ENCODE measurements at regions not wholly inside any gene's neighbourhood (a gene's known extent, or its start where the extent isn't known, plus 50 kb on each side); places are given as distances from the start of the nearest gene placed in this dataset.
A peak's percentile ranks its signal among the peaks of the same experiment; 100 is the strongest.

GRCh38 chr3:11948331-11948730, 55.9 kb upstream of the SYN2 start:
- no peak for FAIRE-seq
- H3K4me3 ChIP-seq, result no peak overlapping the region

DNA sequence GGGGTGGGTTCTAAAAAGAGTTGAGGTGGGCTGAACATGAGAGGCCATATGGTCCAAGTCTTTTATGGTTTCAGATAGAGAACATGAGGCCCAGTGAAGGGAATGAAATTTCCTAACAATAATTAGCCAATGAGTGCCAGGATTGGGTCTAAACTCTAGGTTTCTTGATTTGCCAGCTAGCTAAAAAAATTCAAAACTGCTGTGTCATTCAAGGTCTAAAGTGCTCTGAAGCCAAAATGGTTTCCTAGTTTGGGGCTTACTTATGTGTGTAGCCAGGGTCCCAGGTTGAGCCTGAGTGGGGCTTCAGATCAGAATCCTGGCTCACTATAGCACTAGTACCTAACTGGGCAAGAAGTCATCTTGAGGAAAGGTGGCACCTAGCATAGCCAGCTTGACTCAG, 55.3 kb upstream of the SYN2 start:
- FAIRE-seq (no peak), DNase-seq (ENCODE audit: low read depth in 1 of 2, low spot score in 1 of 2) (no peak), ATAC-seq (no peak)
- ChIA-PET CTCF (no interaction called here), POLR2A (no interaction called here)
- Histone ChIP-seq H3K4me1 (no peaks in the 10 kb centered on the region), H3K4me3 (no peak overlapping the region), H3K27ac (no peak overlapping the region), H3K4me2 (no peak overlapping the region), H3K9me3 (no peaks in the 10 kb centered on the region)
- TF ChIP-seq PHF8 (IDR thresholded peaks at IDR 0.05; ENCODE audit: borderline replicate concordance, low read depth) (no peak), NFE2L2 (conservative IDR thresholded peaks at IDR 0.05; ENCODE audit: low read length) (0 out of 2 replicates have a peak, but pooled peaks have one; percentile 22), FOSB (CRISPR knock-in tag; IDR thresholded peaks at IDR 0.05) (no peak), ESRRA (IDR thresholded peaks at IDR 0.05; ENCODE audit: borderline replicate concordance, low read length) (no peak), NR3C1 (IDR thresholded peaks at IDR 0.05) (no peak), GATA3 (IDR thresholded peaks at IDR 0.05; ENCODE audit: borderline replicate concordance) (no peak), RAD21 (conservative IDR thresholded peaks at IDR 0.05 in 1 of 2, IDR thresholded peaks at IDR 0.05 in 1 of 2) (no peak), MAFK (IDR thresholded peaks at IDR 0.05; ENCODE audit: partially characterized antibody) (peak; percentile 67), MAZ (IDR thresholded peaks at IDR 0.05; ENCODE audit: borderline replicate concordance, low read depth, low read length) (no peak)
- TF ChIP-seq, protein P1, sequence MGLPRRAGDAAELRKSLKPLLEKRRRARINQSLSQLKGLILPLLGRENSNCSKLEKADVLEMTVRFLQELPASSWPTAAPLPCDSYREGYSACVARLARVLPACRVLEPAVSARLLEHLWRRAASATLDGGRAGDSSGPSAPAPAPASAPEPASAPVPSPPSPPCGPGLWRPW (IDR thresholded peaks at IDR 0.05), result no peak

More at GRCh38 chr3:11948331-11948730, 55.9 kb upstream of the SYN2 start:
- ChIA-PET POLR2A (no interaction called here), CTCF (interaction anchor here (0.7 to 1.2 kb wide), 2 partner anchors 8 to 17 kb away, joined by 3 read pairs; no protein-coding TSS in a partner anchor)
- no peak for DNase-seq (ENCODE audit: low read depth in 1 of 2, low spot score in 1 of 2)
- Histone ChIP-seq H3K4me1 (no peaks in the 10 kb centered on the region), H3K4me2 (no peak overlapping the region), H3K9me3 (no peaks in the 10 kb centered on the region), H3K27ac (no peak overlapping the region)
- ATAC-seq, result no peak
- 41% methylated on average over 3 of the region's 3 CpGs for WGBS (ENCODE audit: missing lambda C conversion rate)
- no peak for TF ChIP-seq NR3C1 (IDR thresholded peaks at IDR 0.05)
- no peak for TF ChIP-seq HOXB5 (CRISPR knock-in tag; IDR thresholded peaks at IDR 0.05)
- TF ChIP-seq, protein P2, sequence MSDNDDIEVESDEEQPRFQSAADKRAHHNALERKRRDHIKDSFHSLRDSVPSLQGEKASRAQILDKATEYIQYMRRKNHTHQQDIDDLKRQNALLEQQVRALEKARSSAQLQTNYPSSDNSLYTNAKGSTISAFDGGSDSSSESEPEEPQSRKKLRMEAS (IDR thresholded peaks at IDR 0.05), result no peak
- no peak for TF ChIP-seq POLR2AphosphoS2 (conservative IDR thresholded peaks at IDR 0.05; ENCODE audit: low read length)
- no peak for TF ChIP-seq ZNF302 (CRISPR knock-in tag; IDR thresholded peaks at IDR 0.05)
- TF ChIP-seq, protein P3, sequence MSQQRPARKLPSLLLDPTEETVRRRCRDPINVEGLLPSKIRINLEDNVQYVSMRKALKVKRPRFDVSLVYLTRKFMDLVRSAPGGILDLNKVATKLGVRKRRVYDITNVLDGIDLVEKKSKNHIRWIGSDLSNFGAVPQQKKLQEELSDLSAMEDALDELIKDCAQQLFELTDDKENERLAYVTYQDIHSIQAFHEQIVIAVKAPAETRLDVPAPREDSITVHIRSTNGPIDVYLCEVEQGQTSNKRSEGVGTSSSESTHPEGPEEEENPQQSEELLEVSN (IDR thresholded peaks at IDR 0.05; ENCODE audit: borderline replicate concordance, low read depth), result no peak
- TF ChIP-seq FOXS1 (CRISPR knock-in tag; IDR thresholded peaks at IDR 0.05), result no peak
- no peak for TF ChIP-seq CHD4 (IDR thresholded peaks at IDR 0.05; ENCODE audit: borderline replicate concordance)
- no peak for TF ChIP-seq TP53 (CRISPR knock-in tag; IDR thresholded peaks at IDR 0.05)
- TF ChIP-seq PHF8 (IDR thresholded peaks at IDR 0.05; ENCODE audit: borderline replicate concordance, low read depth), result no peak
- TF ChIP-seq MAZ (IDR thresholded peaks at IDR 0.05; ENCODE audit: borderline replicate concordance, low read depth, low read length), result no peak
- TF ChIP-seq NPAS2 (CRISPR knock-in tag; IDR thresholded peaks at IDR 0.05; ENCODE audit: borderline replicate concordance), result no peak

- WGBS (ENCODE audit: missing lambda C conversion rate), result 87% methylated on average over 3 of the region's 3 CpGs
- H3K4me1 ChIP-seq, result no peaks in the 10 kb centered on the region
- no peak overlapping the region for H3K4me3 ChIP-seq
- DNase-seq (ENCODE audit: low read depth in 1 of 2, low spot score in 1 of 2) (no peak), FAIRE-seq (no peak), ATAC-seq (no peak)
- no peak overlapping the region for H3K4me2 ChIP-seq
- no peaks in the 10 kb centered on the region for H3K9me3 ChIP-seq
- CTCF ChIA-PET, result no interaction called here
- POLR2A ChIA-PET, result no interaction called here
- TF ChIP-seq RFX5 (IDR thresholded peaks at IDR 0.05) (no peak), POLR2A (IDR thresholded peaks at IDR 0.05; ENCODE audit: low read length) (no peak), ZSCAN20 (CRISPR knock-in tag; IDR thresholded peaks at IDR 0.05) (no peak), POLR2AphosphoS2 (conservative IDR thresholded peaks at IDR 0.05; ENCODE audit: low read length) (no peak), ZC3H11A (IDR thresholded peaks at IDR 0.05) (no peak), HOXB13 (CRISPR knock-in tag; IDR thresholded peaks at IDR 0.05; ENCODE audit: low read depth) (no peak), RARB (CRISPR knock-in tag; IDR thresholded peaks at IDR 0.05) (no peak), RCOR1 (IDR thresholded peaks at IDR 0.05; ENCODE audit: low read depth, low read length) (no peak), PHF8 (IDR thresholded peaks at IDR 0.05; ENCODE audit: borderline replicate concordance, low read depth) (no peak), CEBPB (IDR thresholded peaks at IDR 0.05) (no peak), HEYL (CRISPR knock-in tag; IDR thresholded peaks at IDR 0.05) (no peak), EP300 (IDR thresholded peaks at IDR 0.05) (no peak), NPAS2 (CRISPR knock-in tag; IDR thresholded peaks at IDR 0.05; ENCODE audit: borderline replicate concordance) (no peak), HOXB5 (CRISPR knock-in tag; IDR thresholded peaks at IDR 0.05) (no peak), JUNB (IDR thresholded peaks at IDR 0.05) (no peak), CBX8 (IDR thresholded peaks at IDR 0.05) (no peak), JUN (IDR thresholded peaks at IDR 0.05) (no peak)
- TF ChIP-seq, protein P3 (IDR thresholded peaks at IDR 0.05; ENCODE audit: borderline replicate concordance, low read depth), result no peak
- no peak overlapping the region for H3K27ac ChIP-seq
These were observed 54.8 kb upstream of the SYN2 start for GRCh38 chr3:11949351-11949750.
